Effector memory CD4-positive, alpha-beta T cell (primary cell): ENCODE measurements at regions not wholly inside any gene's neighbourhood (a gene's known extent, or its start where the extent isn't known, plus 50 kb on each side); places are given as distances from the start of the nearest gene placed in this dataset.

Experiments used
- DNase-seq, 3 donors: peaks; one replicate each; pipeline ENCODE4 v3.0.0-alpha.2; 2020
- H3K27ac ChIP-seq: 2 replicates; pipeline ENCODE4 v1.7.0; 2013; ENCODE audit warnings: mild to moderate bottlenecking, low read length, moderate library complexity; ENCODE audit not compliant: insufficient read depth, poor library complexity, severe bottlenecking
- H3K27me3 ChIP-seq: replicated peaks from 2 replicates; pipeline ENCODE4 v1.7.0; 2013; ENCODE audit warnings: mild to moderate bottlenecking, low read length; ENCODE audit not compliant: insufficient read depth, control insufficient read depth, poor library complexity, severe bottlenecking
- H3K36me3 ChIP-seq: 2 replicates; pipeline ENCODE4 v1.7.0; 2013; ENCODE audit warnings: mild to moderate bottlenecking, low read length, moderate library complexity; ENCODE audit not compliant: control insufficient read depth, insufficient read depth
- H3K4me1 ChIP-seq: 2 replicates; pipeline ENCODE4 v1.7.0; 2013; ENCODE audit warnings: low read length, mild to moderate bottlenecking; ENCODE audit not compliant: control insufficient read depth, insufficient read depth, poor library complexity, severe bottlenecking
- H3K4me3 ChIP-seq: 2 replicates; pipeline ENCODE4 v1.7.0; 2013; ENCODE audit warnings: low read length, low read depth, mild to moderate bottlenecking; ENCODE audit not compliant: insufficient read depth, poor library complexity, severe bottlenecking
- H3K9me3 ChIP-seq: 2 replicates; pipeline ENCODE4 v1.7.0; 2013; ENCODE audit warnings: mild to moderate bottlenecking, low read length, moderate library complexity; ENCODE audit not compliant: control insufficient read depth

DNA sequence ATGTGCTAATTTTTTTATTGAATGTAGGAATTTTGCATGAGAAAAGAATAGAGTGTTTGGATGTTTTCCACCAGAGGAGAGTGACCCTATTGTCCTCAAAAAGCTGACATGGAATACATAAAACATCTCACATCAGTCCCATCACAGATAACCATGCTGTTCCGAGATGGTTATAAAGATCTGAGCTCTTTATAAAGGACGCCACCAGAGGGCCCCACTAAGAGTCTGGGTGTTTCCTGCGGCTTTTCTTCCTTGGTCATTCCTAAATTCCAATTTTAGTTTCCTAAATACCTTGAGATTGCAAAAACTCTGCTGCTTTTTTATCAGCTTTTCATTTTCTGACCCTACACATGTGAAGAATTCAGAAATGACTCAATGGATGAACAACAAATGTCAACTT, 504.5 kb upstream of the FRG1 start:
- Histone ChIP-seq H3K4me3 (no peak overlapping the region), H3K36me3 (no peaks in the 10 kb centered on the region), H3K9me3 (no peaks in the 10 kb centered on the region), H3K4me1 (no peaks in the 10 kb centered on the region), H3K27ac (no peak overlapping the region), H3K27me3 (no peaks in the 10 kb centered on the region)
- DNase-seq: no peak

DNA sequence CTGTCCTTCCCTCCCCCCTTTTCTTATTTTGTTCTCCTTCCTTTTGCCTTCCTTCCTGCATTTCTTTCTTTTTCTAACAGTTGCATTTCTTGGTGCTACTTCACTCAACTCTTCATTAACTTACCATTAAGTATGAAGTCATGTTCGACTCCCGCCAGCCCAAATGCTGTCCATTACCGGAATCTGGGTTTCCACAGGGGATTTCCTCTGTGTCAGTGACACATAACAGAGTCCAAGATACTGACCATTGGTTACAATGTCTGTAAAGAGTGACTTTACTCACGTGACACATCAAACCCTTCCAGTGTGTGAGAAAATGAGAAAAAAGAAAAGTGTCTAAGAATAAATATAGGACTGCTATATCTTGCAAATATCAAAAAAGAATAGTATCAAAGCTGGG, 500.0 kb upstream of the FRG1 start:
- Histone ChIP-seq H3K36me3 (no peaks in the 10 kb centered on the region), H3K27ac (no peak overlapping the region), H3K4me1 (no peaks in the 10 kb centered on the region), H3K27me3 (no peaks in the 10 kb centered on the region), H3K4me3 (no peak overlapping the region), H3K9me3 (no peaks in the 10 kb centered on the region)
- no peak for DNase-seq

DNA sequence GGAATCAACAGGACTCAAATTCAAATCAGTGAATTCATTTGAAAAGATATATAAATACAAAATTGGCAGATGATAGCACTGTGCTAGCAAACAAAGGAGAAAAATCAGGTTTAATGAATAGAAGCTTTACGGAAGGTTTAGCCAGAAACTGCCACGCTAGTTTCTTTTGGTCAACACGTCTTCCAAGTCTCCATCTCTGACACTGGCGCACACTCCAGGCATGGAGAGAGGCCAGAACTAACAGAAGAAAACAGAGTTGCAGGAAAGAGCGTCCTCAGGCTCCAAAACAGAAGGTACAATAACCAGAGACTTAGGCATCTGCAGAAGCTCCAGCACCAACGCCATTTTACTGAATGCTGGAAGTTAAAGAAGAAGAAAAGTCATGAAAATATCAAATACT, 497.3 kb upstream of the FRG1 start:
- Histone ChIP-seq H3K4me1 (no peaks in the 10 kb centered on the region), H3K9me3 (no peaks in the 10 kb centered on the region), H3K27me3 (no peaks in the 10 kb centered on the region), H3K27ac (no peak overlapping the region), H3K36me3 (no peaks in the 10 kb centered on the region), H3K4me3 (no peak overlapping the region)
- no peak for DNase-seq

DNA sequence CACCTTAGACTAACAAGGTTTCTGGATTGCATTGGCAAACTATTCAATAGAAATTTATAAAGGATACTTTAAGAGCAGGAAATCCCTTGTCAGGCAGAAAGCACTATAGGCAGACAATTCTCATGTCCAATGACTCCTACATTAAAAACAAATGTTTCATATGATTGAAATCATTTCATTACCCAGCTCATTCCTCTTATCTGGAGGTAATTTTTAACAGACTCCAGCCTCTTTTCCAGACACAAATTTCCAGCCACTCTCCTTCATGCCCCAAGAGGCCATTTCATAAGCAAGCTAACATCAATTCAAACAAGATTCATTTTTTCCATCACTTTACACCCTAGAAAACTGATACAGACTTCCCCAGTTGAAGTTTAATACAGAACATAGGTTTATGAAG, 495.1 kb upstream of the FRG1 start:
- H3K9me3 ChIP-seq: no peaks in the 10 kb centered on the region
- no peak for DNase-seq
- H3K4me3 ChIP-seq: no peak overlapping the region

DNA sequence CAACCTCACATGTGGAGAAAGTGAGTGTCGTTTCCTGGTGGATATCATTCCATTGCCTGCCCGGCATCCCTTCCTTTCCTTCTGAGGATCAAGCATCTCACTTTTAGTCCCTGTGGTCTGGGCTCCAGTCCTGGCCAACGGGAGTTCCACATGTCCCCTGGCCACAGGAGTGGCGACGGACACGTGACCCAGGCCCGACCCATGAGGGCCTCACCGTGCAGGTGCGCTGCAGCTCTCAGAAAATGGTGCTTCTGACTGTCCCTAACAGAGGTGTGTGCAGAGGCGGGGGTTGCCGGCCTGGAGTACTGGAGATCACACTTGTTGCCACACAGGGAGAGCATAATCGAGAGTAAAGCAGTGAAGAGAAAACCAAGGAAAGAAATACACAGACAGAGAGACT, 476.9 kb upstream of the FRG1 start:
- H3K36me3 ChIP-seq: no peaks in the 10 kb centered on the region
- H3K27ac ChIP-seq: no peak overlapping the region
- H3K27me3 ChIP-seq: no peaks in the 10 kb centered on the region
- no peaks in the 10 kb centered on the region for H3K9me3 ChIP-seq
- no peak overlapping the region for H3K4me3 ChIP-seq
- no peak for DNase-seq
- H3K4me1 ChIP-seq: no peaks in the 10 kb centered on the region

More for the DNA sequence above, 495.1 kb upstream of the FRG1 start:
- Histone ChIP-seq H3K27me3 (no peaks in the 10 kb centered on the region), H3K27ac (no peak overlapping the region), H3K36me3 (no peaks in the 10 kb centered on the region), H3K4me1 (no peaks in the 10 kb centered on the region)

DNA sequence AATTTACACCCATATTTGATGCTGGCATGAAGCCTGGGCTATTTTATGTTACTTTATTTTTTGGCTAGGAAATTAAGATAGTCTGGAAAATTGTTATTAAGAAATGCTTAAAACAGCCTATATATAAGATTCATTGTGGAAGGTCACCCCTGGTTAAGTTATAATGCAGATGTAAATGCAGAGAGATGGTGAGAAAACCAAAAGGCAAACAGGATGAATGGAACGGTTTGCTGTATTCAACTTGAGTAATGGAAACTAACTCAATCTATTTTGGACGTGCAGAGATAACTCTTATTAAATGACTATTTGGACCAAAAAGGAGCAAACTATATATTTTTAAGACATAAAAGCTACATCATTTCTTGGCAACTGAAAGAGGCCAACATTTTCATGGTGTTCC, 446.3 kb upstream of the FRG1 start:
- H3K27ac ChIP-seq: no peak overlapping the region
- H3K27me3 ChIP-seq: no peaks in the 10 kb centered on the region
- H3K4me3 ChIP-seq: no peak overlapping the region
- H3K36me3 ChIP-seq: no peaks in the 10 kb centered on the region
- no peaks in the 10 kb centered on the region for H3K4me1 ChIP-seq
- no peak for DNase-seq
- no peaks in the 10 kb centered on the region for H3K9me3 ChIP-seq

DNA sequence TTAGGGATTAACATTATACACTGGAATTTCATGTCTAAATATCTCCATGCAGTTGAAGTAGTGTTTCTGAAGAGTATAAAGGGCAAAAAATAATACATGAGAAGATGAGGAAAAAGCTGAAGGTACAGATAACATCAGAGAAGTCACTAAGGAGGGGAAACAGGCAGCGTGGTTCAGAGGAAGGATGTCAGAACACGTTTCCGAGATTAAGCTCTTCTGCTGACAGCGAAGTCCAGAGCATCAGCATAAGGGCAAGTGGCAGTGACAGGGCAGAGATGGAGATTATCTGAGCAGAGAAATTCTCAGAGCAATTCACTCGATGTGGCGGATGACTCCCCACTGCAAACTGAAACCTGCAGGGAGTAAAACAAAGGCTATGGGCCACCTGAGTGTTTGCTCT, 443.2 kb upstream of the FRG1 start:
- H3K36me3 ChIP-seq: no peaks in the 10 kb centered on the region
- H3K27ac ChIP-seq: no peak overlapping the region
- DNase-seq: no peak
- no peaks in the 10 kb centered on the region for H3K4me1 ChIP-seq
- H3K9me3 ChIP-seq: no peaks in the 10 kb centered on the region
- H3K4me3 ChIP-seq: no peak overlapping the region
- H3K27me3 ChIP-seq: no peaks in the 10 kb centered on the region

DNA sequence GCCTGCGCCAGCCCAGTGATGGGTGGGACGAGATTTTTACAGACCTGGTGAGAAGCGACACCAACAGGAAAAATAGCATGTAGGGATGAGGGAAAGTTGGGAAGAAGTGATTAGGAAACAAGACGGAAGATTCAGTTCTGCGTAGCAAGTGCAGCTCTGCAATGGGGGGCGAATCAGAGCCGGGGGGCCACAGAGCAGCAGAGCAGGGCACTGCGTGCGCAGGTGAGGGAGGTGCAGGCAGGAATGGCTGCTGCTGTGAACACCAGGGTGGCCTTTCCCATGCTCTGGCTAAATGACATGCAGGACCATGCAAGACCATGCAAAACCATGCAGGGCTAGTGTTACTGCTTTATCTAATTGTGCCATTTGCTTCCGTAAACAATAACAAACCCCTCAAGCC, 442.7 kb upstream of the FRG1 start:
- H3K4me1 ChIP-seq: no peaks in the 10 kb centered on the region
- H3K27ac ChIP-seq: no peak overlapping the region
- H3K4me3 ChIP-seq: no peak overlapping the region
- no peaks in the 10 kb centered on the region for H3K9me3 ChIP-seq
- no peak for DNase-seq
- no peaks in the 10 kb centered on the region for H3K36me3 ChIP-seq
- no peaks in the 10 kb centered on the region for H3K27me3 ChIP-seq

DNA sequence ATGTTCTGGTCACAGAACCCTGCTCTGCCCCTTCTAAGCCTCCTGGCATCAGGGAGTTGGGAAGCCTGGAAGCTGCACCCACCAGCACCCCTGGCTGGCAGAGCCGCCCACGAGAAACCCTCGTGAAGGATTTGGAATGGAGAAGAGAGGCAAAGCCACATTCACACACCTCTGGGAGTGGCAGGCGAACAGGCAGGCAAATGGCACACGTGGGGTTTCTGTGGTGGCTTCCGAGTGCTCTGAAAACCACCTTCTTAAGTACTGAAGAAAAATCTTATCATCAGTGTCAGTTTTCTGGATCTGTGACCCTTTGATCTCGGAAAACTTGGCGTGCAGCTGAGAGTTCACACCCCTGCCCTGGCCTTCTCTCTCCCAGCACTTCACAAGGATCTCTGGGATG, 442.2 kb upstream of the FRG1 start:
- Histone ChIP-seq H3K4me1 (no peaks in the 10 kb centered on the region), H3K9me3 (no peaks in the 10 kb centered on the region), H3K27ac (no peak overlapping the region), H3K27me3 (no peaks in the 10 kb centered on the region), H3K36me3 (no peaks in the 10 kb centered on the region), H3K4me3 (no peak overlapping the region)
- DNase-seq: no peak

DNA sequence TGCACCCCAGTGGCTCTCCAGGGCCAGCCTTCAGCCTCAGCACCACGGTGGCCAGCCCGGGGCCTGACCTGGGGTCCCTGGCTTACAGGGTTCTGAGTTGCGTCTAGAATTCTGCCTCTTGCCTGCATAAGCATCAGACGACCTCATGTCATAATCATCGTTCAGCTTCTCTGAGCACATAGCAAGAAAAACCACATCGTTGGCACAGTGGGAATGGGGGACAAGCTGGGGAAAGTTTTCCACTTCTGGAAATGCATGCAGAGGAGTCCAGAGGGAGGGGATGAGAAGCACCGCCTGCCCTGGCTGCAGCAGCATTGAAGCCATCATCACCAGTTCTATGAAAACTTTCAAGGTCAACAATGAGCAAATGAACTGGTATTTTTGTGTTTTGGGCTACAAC, 441.0 kb upstream of the FRG1 start:
- H3K9me3 ChIP-seq: no peaks in the 10 kb centered on the region
- H3K27me3 ChIP-seq: no peaks in the 10 kb centered on the region
- no peak for DNase-seq
- H3K36me3 ChIP-seq: no peaks in the 10 kb centered on the region
- no peak overlapping the region for H3K4me3 ChIP-seq
- no peak overlapping the region for H3K27ac ChIP-seq
- H3K4me1 ChIP-seq: no peaks in the 10 kb centered on the region

DNA sequence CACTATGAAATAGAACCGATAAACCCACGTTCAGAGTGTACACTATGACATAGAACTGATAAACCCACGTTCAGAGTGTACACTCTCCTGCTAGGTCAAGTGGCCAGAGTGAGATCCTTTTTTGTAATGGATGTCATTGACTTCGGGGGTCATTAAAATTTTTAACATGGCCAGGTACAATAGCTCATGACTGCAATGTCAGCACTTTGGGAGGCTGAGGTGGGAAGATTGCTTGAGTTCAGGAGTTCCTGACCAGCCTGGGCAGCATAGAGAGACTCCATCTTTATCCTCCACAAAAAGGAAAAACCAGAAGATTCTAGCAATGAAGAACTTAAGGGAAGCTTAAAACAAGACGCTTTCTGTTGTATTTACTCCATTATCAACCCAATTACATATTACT, 439.7 kb upstream of the FRG1 start:
- no peaks in the 10 kb centered on the region for H3K36me3 ChIP-seq
- no peak overlapping the region for H3K27ac ChIP-seq
- H3K27me3 ChIP-seq: no peaks in the 10 kb centered on the region
- no peaks in the 10 kb centered on the region for H3K9me3 ChIP-seq
- no peak overlapping the region for H3K4me3 ChIP-seq
- DNase-seq: no peak
- H3K4me1 ChIP-seq: no peaks in the 10 kb centered on the region
